HG03432 (cell line): ENCODE measurements at regions not wholly inside any gene's neighbourhood (a gene's known extent, or its start where the extent isn't known, plus 50 kb on each side); places are given as distances from the start of the nearest gene placed in this dataset.

Experiments
- ATAC-seq: cut with Tn5 transposase; IDR thresholded peaks from one replicate; pipeline ENCODE4 v1.9.1; 2021; ENCODE audit warnings: mild to moderate bottlenecking, moderate library complexity; ENCODE audit not compliant: unreplicated experiment

DNA sequence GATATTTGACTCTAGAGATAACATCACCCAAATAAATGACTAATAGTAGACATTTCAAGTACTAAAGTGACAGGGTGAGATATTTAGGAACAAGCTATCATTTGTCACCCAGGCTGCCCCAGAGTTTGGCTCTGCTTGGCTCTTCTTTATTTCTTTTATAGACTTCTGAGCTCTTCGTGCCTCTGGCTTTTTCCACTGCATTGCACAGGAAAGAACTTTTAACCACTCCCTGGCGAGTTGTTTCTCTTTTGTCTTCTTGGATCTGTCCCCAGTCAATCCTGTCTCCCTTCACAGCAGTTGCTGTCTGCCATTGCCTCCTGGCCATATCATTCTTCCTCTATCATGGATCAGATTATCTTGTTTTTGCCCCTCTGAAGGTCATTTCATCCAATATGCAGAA is 339.2 kb upstream of the DCBLD2 start:
- no peak for ATAC-seq

GRCh38 chr3:99236576-99236975 is 335.1 kb upstream of the DCBLD2 start:
- ATAC-seq = no peak

- ATAC-seq = no peak
These were observed 331.2 kb upstream of the DCBLD2 start for GRCh38 chr3:99232696-99233095.

GRCh38 chr3:99218468-99218867 is 317.0 kb upstream of the DCBLD2 start:
- ATAC-seq = no peak

- ATAC-seq = no peak
These were observed 311.5 kb upstream of the DCBLD2 start for GRCh38 chr3:99212969-99213368.

DNA sequence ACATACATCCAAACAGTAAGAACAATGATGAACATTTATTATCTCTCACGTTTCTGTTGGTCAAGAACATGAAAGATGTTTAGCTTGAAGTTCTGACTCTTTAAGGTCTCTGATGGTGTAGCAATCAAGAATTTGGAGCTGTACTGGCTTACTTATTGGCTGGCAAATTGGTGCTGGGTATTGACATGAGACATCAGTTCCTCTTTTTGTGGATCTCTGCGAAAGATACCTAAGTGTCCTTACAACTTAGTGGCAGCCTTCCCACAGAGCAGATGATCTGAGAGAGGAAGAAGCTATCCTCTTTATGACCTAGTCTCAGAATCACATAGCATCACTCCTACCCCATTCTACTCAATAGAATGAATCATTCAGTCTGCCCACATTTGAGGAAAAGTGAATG is 309.8 kb upstream of the DCBLD2 start:
- no peak for ATAC-seq

DNA sequence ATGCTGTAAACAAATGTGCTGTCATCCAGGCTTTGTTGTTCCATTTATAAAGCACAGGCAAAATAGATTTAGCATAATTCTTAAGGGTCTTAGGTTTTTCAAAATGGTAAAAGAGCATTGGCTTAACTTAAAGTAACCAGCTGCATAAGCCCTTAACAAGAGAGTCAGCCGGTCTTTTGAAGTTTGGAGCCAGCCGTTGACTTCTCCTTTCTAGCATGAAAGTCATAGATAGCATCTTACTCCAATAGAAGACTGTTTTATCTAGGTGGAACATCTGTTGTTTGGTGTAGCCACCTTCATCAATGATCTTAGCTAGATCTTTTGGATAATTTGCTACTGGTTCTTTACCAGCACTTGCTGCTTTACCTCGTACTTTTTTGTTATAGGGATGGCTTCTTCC is 297.5 kb upstream of the DCBLD2 start:
- ATAC-seq = no peak

DNA sequence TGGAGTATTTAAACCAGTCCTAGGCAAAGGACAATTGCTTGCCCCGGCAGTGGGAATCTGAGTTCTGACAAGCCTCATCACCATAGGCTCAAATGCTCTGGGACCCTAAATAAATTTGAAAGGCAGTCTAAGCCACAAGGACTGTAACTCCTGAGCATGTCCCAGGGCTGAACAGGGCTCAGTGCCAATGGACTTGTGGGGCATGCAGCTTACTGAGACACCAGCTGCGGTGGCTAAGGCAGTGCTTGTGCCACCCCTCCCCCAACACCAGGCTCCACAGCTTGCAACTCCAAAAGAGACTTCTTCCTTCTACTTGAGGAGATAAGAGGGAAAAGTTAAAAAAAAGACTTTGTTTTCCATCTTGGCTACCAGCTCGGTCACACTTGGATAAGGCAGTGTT is 289.7 kb upstream of the DCBLD2 start:
- ATAC-seq = no peak

DNA sequence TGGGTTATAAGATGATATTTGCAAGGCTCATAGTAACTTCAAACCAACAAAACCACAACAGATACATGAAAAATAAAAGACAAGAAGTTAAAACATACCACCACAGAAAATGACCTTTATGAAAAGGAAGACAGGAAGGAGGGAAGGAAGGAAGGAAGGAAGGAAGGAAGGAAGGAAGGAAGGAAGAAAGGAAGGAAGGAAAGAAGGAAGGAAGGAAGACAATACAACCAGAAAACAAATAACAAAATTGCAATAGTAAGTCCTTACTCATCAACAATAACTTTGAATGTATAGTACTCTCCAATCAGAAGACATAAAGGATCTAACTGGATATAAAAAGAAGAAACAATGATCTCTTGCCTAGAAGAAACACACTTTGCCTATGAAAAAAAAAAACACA is 287.4 kb upstream of the DCBLD2 start:
- ATAC-seq = no peak

GRCh38 chr3:99186016-99186415 is 284.5 kb upstream of the DCBLD2 start:
- no peak for ATAC-seq

DNA sequence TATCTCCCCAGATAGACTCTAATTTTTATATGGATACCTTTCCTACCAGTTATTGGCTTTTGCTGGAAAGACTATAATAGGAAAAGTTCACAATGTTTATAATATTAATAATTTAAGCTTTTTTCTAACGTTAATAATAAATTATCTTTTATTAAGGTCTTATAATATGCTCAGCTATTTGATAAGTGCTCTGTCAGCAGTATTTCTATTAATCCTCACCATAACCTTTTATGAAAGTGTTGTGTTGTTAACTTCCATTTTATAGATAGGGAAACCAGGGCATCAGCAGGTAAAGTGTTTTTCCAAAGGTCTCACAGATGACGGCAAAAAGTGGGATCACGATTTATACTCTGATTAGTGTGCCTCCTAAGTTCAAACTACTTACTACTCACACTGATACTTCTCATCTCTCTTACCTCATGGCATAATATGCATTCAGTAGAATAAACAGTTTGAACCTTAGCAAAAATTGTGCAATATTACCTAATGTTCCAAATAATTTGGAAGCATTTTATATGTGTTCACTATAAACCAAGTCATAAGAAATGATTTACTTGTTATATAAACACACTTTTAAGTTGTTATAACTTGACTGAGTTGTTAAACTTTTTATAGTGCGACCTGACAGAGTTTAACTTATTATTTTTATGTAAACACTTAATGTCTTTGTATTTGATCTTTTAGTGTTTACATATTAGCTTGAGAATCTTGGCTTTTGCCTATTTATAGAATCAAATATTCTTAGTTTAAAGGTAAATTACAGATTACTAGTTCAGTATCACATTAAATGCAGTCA is 274.9 kb upstream of the DCBLD2 start:
- ATAC-seq = no peak

DNA sequence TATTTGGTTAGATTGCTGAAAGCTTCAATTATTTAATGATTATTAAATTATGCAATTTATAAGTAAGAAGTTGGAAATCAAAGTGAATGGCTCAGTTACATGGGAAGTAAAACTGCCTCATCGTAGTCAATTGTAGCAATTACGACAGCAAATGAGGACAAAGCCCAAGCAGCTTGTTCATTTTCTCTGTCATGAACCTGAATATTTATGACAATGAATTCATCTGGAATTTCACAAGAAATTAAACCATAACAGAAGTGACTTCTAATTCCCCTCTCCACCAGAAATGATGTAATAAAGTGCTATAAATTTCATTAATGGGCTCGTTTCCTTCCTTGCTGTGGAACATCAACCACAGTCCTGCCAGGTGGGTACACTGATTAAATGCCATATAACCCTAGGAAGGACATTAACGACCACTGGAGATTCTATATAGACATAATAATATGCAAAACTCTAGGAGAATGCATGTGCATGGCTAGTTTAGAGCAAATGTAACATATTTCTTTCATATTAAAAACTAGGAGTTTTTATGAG is 273.8 kb upstream of the DCBLD2 start:
- ATAC-seq = no peak

- ATAC-seq = peak; percentile 88
These were observed 271.5 kb upstream of the DCBLD2 start for GRCh38 chr3:99172736-99173657.

DNA sequence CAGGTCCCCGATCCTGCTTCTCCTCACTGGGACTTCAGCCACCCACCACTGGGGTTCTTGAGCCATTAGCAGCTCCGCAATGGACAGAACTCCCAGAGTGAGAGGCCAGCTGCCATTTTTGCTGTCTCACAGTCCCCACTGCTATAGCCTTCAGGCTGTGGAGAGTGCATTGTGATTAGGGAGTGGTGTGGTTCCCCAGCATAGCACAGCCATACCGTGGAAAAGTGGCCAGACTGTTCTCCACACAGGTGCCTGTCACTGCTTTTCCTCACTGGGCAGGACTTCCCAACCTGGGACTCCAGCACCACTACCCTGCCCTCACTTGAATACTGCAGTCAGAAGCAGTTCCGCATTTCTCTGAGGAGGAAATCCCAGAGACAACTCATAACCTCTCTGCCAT is 270.3 kb upstream of the DCBLD2 start:
- no peak for ATAC-seq

- no peak for ATAC-seq
These were observed 269.5 kb upstream of the DCBLD2 start for GRCh38 chr3:99170867-99171517.

- no peak for ATAC-seq
These were observed 265.6 kb upstream of the DCBLD2 start for GRCh38 chr3:99167071-99167470.

DNA sequence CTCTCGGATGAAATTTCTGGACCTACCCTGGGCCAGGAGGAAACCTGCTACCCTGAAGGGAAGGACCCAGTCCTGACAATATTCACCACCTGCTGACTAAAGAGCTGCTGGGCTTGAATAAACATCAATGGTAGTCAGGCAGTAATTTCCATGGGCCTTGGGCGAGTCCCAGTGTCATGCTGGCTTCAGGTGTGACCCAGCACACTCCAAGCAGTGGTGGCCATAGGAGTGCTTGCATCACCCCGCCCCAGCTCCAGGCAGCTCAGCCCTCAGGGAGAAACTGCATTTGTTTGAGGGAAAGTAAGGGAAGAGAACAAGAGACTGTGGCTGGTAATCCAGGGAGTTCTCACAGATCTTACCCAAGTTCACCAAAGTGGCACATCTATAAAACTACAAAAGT is 261.8 kb upstream of the DCBLD2 start:
- no peak for ATAC-seq

GRCh38 chr3:99159220-99159762 is 257.8 kb upstream of the DCBLD2 start:
- no peak for ATAC-seq

GRCh38 chr3:99145031-99145430 is 243.5 kb upstream of the DCBLD2 start:
- no peak for ATAC-seq

GRCh38 chr3:99143493-99143892 is 242.0 kb upstream of the DCBLD2 start:
- no peak for ATAC-seq

- ATAC-seq = no peak
These were observed 233.5 kb upstream of the DCBLD2 start for GRCh38 chr3:99134986-99135385.
